ENCODE measurements at regions not wholly inside any gene's neighbourhood (a gene's known extent, or its start where the extent isn't known, plus 50 kb on each side); places are given as distances from the start of the nearest gene placed in this dataset.

DNA sequence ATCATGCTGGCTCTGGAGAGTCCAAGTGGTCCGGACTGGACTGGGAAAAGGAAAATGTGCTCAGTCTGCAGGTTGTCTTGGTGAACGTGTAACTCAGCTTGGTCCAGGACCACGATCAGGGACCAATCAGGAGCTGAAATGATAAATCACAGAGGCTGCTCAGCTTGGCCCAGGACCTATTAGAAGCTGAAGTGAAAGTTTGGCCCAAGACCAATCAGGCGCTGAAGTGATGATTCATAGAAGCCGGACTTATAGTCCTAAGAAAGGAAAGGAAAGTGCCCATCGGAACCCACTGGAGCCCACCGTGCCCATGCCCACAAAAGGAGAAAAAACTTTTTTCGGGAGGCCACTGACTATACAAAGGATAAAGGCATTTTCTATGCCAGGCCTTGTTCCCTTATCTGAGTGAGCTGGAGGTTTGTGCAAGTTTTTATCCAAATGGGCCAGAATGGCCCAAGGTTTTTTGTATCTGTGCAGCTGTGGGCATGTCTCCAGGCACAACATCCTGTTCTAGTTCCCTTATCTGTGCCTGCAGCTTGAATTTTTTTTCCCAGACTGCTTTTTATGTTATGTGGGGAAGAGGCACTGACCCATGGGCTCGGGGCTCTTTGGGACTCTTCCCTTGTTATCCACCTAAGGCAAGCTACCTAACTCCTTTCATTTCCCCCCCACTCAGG, 194.4 kb downstream of the FAM133A start:
- no peak for ATAC-seq
- TF ChIP-seq ZNF70 (CRISPR knock-in tag; IDR thresholded peaks at IDR 0.05) (no peak), TCF4 (CRISPR knock-in tag; IDR thresholded peaks at IDR 0.05; ENCODE audit: borderline replicate concordance) (no peak), SNAI2 (CRISPR knock-in tag; IDR thresholded peaks at IDR 0.05) (no peak), RARB (CRISPR knock-in tag; IDR thresholded peaks at IDR 0.05) (no peak), ZFP3 (CRISPR knock-in tag; IDR thresholded peaks at IDR 0.05) (no peak), TSHZ2 (CRISPR knock-in tag; IDR thresholded peaks at IDR 0.05) (no peak), ZC3H10 (CRISPR knock-in tag; IDR thresholded peaks at IDR 0.05) (no peak), GLIS3 (CRISPR knock-in tag; IDR thresholded peaks at IDR 0.05) (no peak), POU6F1 (CRISPR knock-in tag; IDR thresholded peaks at IDR 0.05; ENCODE audit: borderline replicate concordance, low read depth) (no peak), CSDC2 (CRISPR knock-in tag; IDR thresholded peaks at IDR 0.05) (no peak), ESRRG (CRISPR knock-in tag; IDR thresholded peaks at IDR 0.05) (no peak), ZNF8 (CRISPR knock-in tag; IDR thresholded peaks at IDR 0.05) (no peak), ZNF565 (CRISPR knock-in tag; conservative IDR thresholded peaks at IDR 0.05; ENCODE audit: low read depth) (no peak), PATZ1 (CRISPR knock-in tag; IDR thresholded peaks at IDR 0.05; ENCODE audit: borderline replicate concordance) (no peak), OSR1 (CRISPR knock-in tag; IDR thresholded peaks at IDR 0.05) (no peak), ISL1 (CRISPR knock-in tag; IDR thresholded peaks at IDR 0.05) (no peak), BACH2 (CRISPR knock-in tag; IDR thresholded peaks at IDR 0.05; ENCODE audit: borderline replicate concordance) (no peak)
- TF ChIP-seq, protein P1, sequence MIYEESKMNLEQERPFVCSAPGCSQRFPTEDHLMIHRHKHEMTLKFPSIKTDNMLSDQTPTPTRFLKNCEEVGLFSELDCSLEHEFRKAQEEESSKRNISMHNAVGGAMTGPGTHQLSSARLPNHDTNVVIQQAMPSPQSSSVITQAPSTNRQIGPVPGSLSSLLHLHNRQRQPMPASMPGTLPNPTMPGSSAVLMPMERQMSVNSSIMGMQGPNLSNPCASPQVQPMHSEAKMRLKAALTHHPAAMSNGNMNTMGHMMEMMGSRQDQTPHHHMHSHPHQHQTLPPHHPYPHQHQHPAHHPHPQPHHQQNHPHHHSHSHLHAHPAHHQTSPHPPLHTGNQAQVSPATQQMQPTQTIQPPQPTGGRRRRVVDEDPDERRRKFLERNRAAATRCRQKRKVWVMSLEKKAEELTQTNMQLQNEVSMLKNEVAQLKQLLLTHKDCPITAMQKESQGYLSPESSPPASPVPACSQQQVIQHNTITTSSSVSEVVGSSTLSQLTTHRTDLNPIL (CRISPR knock-in tag; IDR thresholded peaks at IDR 0.05; ENCODE audit: low read depth): no peak
- TF ChIP-seq, protein P2, sequence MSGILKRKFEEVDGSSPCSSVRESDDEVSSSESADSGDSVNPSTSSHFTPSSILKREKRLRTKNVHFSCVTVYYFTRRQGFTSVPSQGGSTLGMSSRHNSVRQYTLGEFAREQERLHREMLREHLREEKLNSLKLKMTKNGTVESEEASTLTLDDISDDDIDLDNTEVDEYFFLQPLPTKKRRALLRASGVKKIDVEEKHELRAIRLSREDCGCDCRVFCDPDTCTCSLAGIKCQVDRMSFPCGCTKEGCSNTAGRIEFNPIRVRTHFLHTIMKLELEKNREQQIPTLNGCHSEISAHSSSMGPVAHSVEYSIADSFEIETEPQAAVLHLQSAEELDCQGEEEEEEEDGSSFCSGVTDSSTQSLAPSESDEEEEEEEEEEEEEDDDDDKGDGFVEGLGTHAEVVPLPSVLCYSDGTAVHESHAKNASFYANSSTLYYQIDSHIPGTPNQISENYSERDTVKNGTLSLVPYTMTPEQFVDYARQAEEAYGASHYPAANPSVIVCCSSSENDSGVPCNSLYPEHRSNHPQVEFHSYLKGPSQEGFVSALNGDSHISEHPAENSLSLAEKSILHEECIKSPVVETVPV (CRISPR knock-in tag; IDR thresholded peaks at IDR 0.05): no peak

DNA sequence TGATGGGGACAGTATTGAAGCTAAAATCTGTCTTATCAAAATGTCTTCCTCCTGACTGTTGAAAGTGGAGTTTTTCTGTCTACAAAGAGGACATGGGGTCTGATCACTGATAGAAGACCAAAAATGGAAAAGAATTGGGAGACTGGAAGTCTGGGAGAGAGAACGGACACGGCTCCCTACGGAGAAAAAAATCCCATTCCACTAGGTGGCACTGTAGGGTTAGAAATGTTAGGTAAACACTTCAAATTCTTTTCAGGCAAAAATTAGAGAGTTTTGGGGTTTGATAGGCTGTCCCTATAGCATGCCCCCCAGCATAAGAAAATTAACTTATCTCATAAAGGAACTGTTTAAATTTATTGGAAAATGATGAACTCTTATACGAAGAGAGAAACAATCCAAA, 200.5 kb downstream of the FAM133A start:
- ATAC-seq: peak; percentile 37; the same call in 1 of the 3 replicates
- TF ChIP-seq PATZ1 (CRISPR knock-in tag; IDR thresholded peaks at IDR 0.05; ENCODE audit: borderline replicate concordance) (no peak), TSHZ2 (CRISPR knock-in tag; IDR thresholded peaks at IDR 0.05) (no peak), ZFP30 (CRISPR knock-in tag; IDR thresholded peaks at IDR 0.05) (no peak), ZFP3 (CRISPR knock-in tag; IDR thresholded peaks at IDR 0.05) (no peak), ARNTL (CRISPR knock-in tag; IDR thresholded peaks at IDR 0.05; ENCODE audit: borderline replicate concordance, low read depth) (no peak), GLIS3 (CRISPR knock-in tag; IDR thresholded peaks at IDR 0.05) (no peak), TOX (CRISPR knock-in tag; IDR thresholded peaks at IDR 0.05; ENCODE audit: borderline replicate concordance) (no peak), ZC3H10 (CRISPR knock-in tag; IDR thresholded peaks at IDR 0.05) (no peak), BACH2 (CRISPR knock-in tag; IDR thresholded peaks at IDR 0.05; ENCODE audit: borderline replicate concordance) (no peak), SNAI2 (CRISPR knock-in tag; IDR thresholded peaks at IDR 0.05) (no peak), ESRRG (CRISPR knock-in tag; IDR thresholded peaks at IDR 0.05) (no peak), ZNF8 (CRISPR knock-in tag; IDR thresholded peaks at IDR 0.05) (no peak), PPARA (CRISPR knock-in tag; IDR thresholded peaks at IDR 0.05; ENCODE audit: borderline replicate concordance) (no peak), RARB (CRISPR knock-in tag; IDR thresholded peaks at IDR 0.05) (no peak), TCF4 (CRISPR knock-in tag; IDR thresholded peaks at IDR 0.05; ENCODE audit: borderline replicate concordance) (no peak), ZNF70 (CRISPR knock-in tag; IDR thresholded peaks at IDR 0.05) (no peak)
- TF ChIP-seq, protein P2 (CRISPR knock-in tag; IDR thresholded peaks at IDR 0.05): no peak

Data from SK-N-SH treated with all-trans-retinoic acid at 6 μM for 48 hours (cell line).